ENCODE measurements at regions not wholly inside any gene's neighbourhood (a gene's known extent, or its start where the extent isn't known, plus 50 kb on each side); places are given as distances from the start of the nearest gene placed in this dataset.
"Not testable (repeated sequence)": the region's sequence is repeated elsewhere in the genome, so short reads cannot be mapped to it uniquely, and the experiment has no call there.

DNA sequence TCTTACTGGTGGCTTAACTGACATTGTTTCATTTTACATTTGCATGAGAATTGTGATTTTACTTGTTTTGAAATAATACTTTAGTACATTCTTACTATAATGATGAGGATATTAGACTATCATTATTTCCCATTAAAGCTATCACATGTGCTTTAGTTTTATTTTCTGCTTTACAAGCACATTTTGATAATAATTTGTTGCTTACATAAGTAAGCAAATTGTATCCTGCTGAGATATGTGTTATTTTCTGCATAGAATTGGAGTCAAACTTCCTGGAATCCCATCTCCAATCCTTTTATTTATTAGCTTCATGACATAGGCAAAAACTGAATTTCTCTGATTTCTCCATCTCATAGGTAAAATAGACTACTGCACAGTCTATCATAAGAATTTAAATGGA, 847.4 kb downstream of the DIPK2A start:
- no peak for DNase-seq (ENCODE audit: low spot score)
- Histone ChIP-seq H3K4me1 (replicated peaks) (no peaks in the 10 kb centered on the region), H3K27me3 (replicated peaks; ENCODE audit: insufficient read depth) (no peaks in the 10 kb centered on the region), H3K36me3 (no peaks in the 10 kb centered on the region), H3K4me3 (no peak overlapping the region), H3K27ac (no peak overlapping the region), H3K9me3 (no peaks in the 10 kb centered on the region)
- TF ChIP-seq, protein P1, sequence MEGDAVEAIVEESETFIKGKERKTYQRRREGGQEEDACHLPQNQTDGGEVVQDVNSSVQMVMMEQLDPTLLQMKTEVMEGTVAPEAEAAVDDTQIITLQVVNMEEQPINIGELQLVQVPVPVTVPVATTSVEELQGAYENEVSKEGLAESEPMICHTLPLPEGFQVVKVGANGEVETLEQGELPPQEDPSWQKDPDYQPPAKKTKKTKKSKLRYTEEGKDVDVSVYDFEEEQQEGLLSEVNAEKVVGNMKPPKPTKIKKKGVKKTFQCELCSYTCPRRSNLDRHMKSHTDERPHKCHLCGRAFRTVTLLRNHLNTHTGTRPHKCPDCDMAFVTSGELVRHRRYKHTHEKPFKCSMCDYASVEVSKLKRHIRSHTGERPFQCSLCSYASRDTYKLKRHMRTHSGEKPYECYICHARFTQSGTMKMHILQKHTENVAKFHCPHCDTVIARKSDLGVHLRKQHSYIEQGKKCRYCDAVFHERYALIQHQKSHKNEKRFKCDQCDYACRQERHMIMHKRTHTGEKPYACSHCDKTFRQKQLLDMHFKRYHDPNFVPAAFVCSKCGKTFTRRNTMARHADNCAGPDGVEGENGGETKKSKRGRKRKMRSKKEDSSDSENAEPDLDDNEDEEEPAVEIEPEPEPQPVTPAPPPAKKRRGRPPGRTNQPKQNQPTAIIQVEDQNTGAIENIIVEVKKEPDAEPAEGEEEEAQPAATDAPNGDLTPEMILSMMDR (IDR thresholded peaks at IDR 0.05): no peak
- TF ChIP-seq POLR2AphosphoS5 (IDR thresholded peaks at IDR 0.05): no peak
- no peak for TF ChIP-seq POLR2A (IDR thresholded peaks at IDR 0.05)
- intact Hi-C loops (cut with DNase I): no loop called here

DNA sequence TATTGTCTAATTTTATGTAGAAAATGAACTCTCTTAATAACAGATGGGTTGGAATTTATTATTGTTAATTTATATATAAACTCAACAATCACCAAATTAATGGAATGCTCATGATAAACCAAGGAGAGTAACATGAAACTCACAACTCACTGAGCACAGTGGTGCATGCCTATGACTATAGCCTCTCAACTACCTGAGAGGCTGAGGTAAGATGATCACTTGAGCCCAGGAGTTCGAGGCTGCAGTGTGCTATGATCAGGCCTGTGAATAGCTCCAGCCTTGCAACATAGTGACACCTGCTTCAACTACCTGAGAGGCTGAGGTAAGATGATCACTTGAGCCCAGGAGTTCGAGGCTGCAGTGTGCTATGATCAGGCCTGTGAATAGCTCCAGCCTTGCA, 848.6 kb downstream of the DIPK2A start:
- H3K27ac ChIP-seq; DNase-seq (ENCODE audit: low spot score); H3K9me3 ChIP-seq; H3K4me1 ChIP-seq (replicated peaks); H3K27me3 ChIP-seq (replicated peaks; ENCODE audit: insufficient read depth); intact Hi-C loops (cut with DNase I); H3K36me3 ChIP-seq; H3K4me3 ChIP-seq: not testable (repeated sequence)
- 85% methylated on average over 2 of the region's 2 CpGs for WGBS

DNA sequence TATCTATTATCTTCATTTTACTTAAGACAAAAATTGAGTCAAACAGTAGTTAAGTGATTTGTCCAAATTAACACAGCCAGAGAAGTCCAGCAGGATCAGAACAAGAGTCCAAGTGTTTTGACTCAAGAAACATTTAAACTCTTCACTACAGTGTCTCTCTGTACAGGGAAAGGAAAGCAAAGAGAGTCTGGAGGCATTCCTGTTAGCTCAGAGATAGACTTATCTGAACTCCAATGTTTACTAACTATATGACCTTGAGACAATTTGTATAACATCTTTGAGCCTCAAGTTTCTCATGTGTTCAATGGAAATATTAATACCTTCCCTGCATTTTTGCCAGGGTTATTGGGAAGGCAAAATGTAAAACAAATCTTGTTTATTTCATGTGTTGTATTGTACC, 849.1 kb downstream of the DIPK2A start:
- DNase-seq (ENCODE audit: low spot score): no peak
- H3K4me3 ChIP-seq: no peak overlapping the region
- H3K9me3 ChIP-seq: no peaks in the 10 kb centered on the region
- no peak overlapping the region for H3K27ac ChIP-seq
- TF ChIP-seq POLR2AphosphoS5 (IDR thresholded peaks at IDR 0.05) (no peak), POLR2A (IDR thresholded peaks at IDR 0.05) (no peak)
- TF ChIP-seq, protein P1 (IDR thresholded peaks at IDR 0.05): no peak
- intact Hi-C loops (cut with DNase I): no loop called here
- no peaks in the 10 kb centered on the region for H3K36me3 ChIP-seq
- H3K4me1 ChIP-seq (replicated peaks): no peaks in the 10 kb centered on the region
- no peaks in the 10 kb centered on the region for H3K27me3 ChIP-seq (replicated peaks; ENCODE audit: insufficient read depth)

DNA sequence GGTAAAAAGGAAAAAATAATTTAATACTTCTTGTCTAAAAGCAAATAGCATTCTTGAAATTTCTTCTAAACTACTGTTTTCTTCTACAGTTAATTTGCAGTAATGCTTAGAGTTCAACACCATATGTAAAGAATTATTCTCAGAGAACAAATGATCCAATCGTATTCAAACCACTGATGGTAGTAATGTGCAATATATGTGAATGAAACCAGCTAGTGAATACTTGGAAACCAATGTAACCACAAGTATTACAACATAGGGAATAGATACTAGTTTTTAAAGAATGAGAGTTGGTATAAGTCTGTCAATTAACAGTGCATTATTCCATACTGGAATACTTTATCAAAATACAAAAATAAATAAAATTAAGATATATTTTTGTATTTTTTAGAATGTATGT, 850.0 kb downstream of the DIPK2A start:
- TF ChIP-seq POLR2A (IDR thresholded peaks at IDR 0.05) (no peak), POLR2AphosphoS5 (IDR thresholded peaks at IDR 0.05) (no peak)
- TF ChIP-seq, protein P1 (IDR thresholded peaks at IDR 0.05): no peak
- 100% methylated on average over 1 of the region's 1 CpG for WGBS
- Histone ChIP-seq H3K27me3 (replicated peaks; ENCODE audit: insufficient read depth) (no peaks in the 10 kb centered on the region), H3K9me3 (no peaks in the 10 kb centered on the region), H3K4me3 (no peak overlapping the region), H3K27ac (no peak overlapping the region), H3K4me1 (replicated peaks) (no peaks in the 10 kb centered on the region), H3K36me3 (no peaks in the 10 kb centered on the region)
- intact Hi-C loops (cut with DNase I): no loop called here
- DNase-seq (ENCODE audit: low spot score): no peak

DNA sequence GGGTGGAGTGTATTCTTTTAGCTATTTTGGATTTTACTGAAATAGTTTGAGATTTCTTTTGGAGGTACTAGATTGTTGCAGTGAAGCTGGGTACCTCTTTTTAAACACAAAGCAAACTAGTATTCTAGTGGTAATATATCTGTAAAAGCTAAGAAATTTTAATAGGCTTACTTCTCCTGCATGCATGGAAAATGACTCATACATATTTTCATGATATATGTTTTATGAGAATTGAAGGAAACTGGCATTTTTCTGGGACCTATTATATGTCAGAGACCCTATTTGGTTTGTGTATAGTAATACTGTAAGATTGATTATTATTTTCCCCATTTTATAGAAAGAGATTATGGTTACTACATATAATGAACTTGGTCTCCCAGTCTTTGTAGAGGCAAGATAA, 851.0 kb downstream of the DIPK2A start:
- H3K36me3 ChIP-seq: no peaks in the 10 kb centered on the region
- TF ChIP-seq POLR2A (IDR thresholded peaks at IDR 0.05) (no peak), POLR2AphosphoS5 (IDR thresholded peaks at IDR 0.05) (no peak)
- TF ChIP-seq, protein P1 (IDR thresholded peaks at IDR 0.05): no peak
- H3K9me3 ChIP-seq: no peaks in the 10 kb centered on the region
- H3K4me3 ChIP-seq: no peak overlapping the region
- no peak overlapping the region for H3K27ac ChIP-seq
- intact Hi-C loops (cut with DNase I): no loop called here
- no peak for DNase-seq (ENCODE audit: low spot score)
- no peaks in the 10 kb centered on the region for H3K4me1 ChIP-seq (replicated peaks)
- H3K27me3 ChIP-seq (replicated peaks; ENCODE audit: insufficient read depth): no peaks in the 10 kb centered on the region
